CD4-positive, alpha-beta T cell (primary cell): ENCODE measurements at regions not wholly inside any gene's neighbourhood (a gene's known extent, or its start where the extent isn't known, plus 50 kb on each side); places are given as distances from the start of the nearest gene placed in this dataset.

ENCODE experiments used
- ATAC-seq: fragments of 200-7000 bp; cut with Tn5 transposase; one replicate; pipeline ENCODE4 v1.10.0; 2022; ENCODE audit warnings: mild to moderate bottlenecking; ENCODE audit not compliant: poor library complexity
- CTCF ChIA-PET: fragments of 350-600 bp; sonication (Branson Sonifier 250); formaldehyde crosslinking; loops from one replicate; lab custom pipeline; 2021; ENCODE audit warnings: antibody characterized with exemption, inconsistent platforms; lab: Charles Lee
- POLR2A ChIA-PET: fragments of 350-600 bp; sonication (Branson Sonifier 250); formaldehyde crosslinking; loops from one replicate; lab custom pipeline; 2021; ENCODE audit warnings: antibody characterized with exemption, inconsistent platforms; lab: Charles Lee
- DNase-seq, 14 experiments: peaks; one replicate each; pipeline ENCODE4 v3.0.0-alpha.2; 2013 to 2020; ENCODE audit warnings: mixed read lengths in 2 of 14
- H3K27ac ChIP-seq, 2 donors: one replicate each; pipeline versions ENCODE4 v1.5.1 to v1.7.0; 2013; ENCODE audit warnings: low read length in 2 of 2, low read depth in 1 of 2, mild to moderate bottlenecking in 1 of 2
- H3K27me3 ChIP-seq, 2 experiments: 1 replicate in 1 of 2; 2 replicates in 1 of 2; pipeline versions ENCODE4 v1.6.1 to v1.7.0; 2013; ENCODE audit warnings: low read length in 2 of 2, control low read depth in 1 of 2, mild to moderate bottlenecking in 1 of 2, moderate library complexity in 1 of 2; ENCODE audit not compliant: insufficient read depth in 2 of 2, control insufficient read depth in 1 of 2
- H3K36me3 ChIP-seq: one replicate; pipeline ENCODE4 v1.6.1; 2013; ENCODE audit warnings: low read length, control low read depth; ENCODE audit not compliant: insufficient read depth
- H3K4me1 ChIP-seq: one replicate; pipeline ENCODE4 v1.6.1; 2013; ENCODE audit warnings: low read length, control low read depth; ENCODE audit not compliant: insufficient read depth
- H3K4me3 ChIP-seq: one replicate; pipeline ENCODE4 v1.5.1; 2013; ENCODE audit warnings: mild to moderate bottlenecking, low read length, moderate library complexity
- H3K9me3 ChIP-seq, 2 experiments: 1 replicate in 1 of 2; 2 replicates in 1 of 2; pipeline versions ENCODE4 v1.6.1 to v1.7.0; 2013; ENCODE audit warnings: low read length in 2 of 2, mild to moderate bottlenecking in 2 of 2, control low read depth in 1 of 2, moderate library complexity in 1 of 2; ENCODE audit not compliant: control insufficient read depth in 1 of 2, insufficient read depth in 1 of 2
- H3K27ac Mint-ChIP-seq: one replicate; pipeline ENCODE4 v1.8.0; 2020; ENCODE audit warnings: mixed read lengths
- H3K27me3 Mint-ChIP-seq: one replicate; pipeline ENCODE4 v1.8.0; 2021; ENCODE audit warnings: mixed read lengths
- H3K36me3 Mint-ChIP-seq: one replicate; pipeline ENCODE4 v1.8.0; 2021; ENCODE audit warnings: low read depth, mixed read lengths
- H3K4me1 Mint-ChIP-seq: one replicate; pipeline ENCODE4 v1.8.0; 2021; ENCODE audit warnings: low read depth, mixed read lengths
- H3K4me3 Mint-ChIP-seq: one replicate; pipeline ENCODE4 v1.8.0; 2020; ENCODE audit warnings: mild to moderate bottlenecking, mixed read lengths
- H3K9me3 Mint-ChIP-seq: one replicate; pipeline ENCODE4 v1.8.0; 2020; ENCODE audit warnings: mixed read lengths
- CTCF ChIP-seq: fragments of 200-600 bp; IDR thresholded peaks from one replicate; pipeline ENCODE4 v1.8.0; 2022; ENCODE audit warnings: antibody characterized with exemption, mild to moderate bottlenecking
- intact Hi-C, 2 experiments: fragments of 100-400 bp; cut with DNase I in 1 of 2; cut with micrococcal nuclease in 1 of 2; formaldehyde crosslinking; loops; one replicate each; pipeline versions ENCODE4 v1.15.1 to v1.9.0; 2023 to 2025; cut with DNase I, micrococcal nuclease

GRCh38 chr1:101323535-101323934 lies 86.7 kb downstream of the S1PR1 start:
- DNase-seq = no peak
- TF ChIP-seq CTCF = no peak
- Histone ChIP-seq H3K27ac (no peak overlapping the region), H3K9me3 (no peaks in the 10 kb centered on the region), H3K4me3 (no peak overlapping the region), H3K27me3 (no peaks in the 10 kb centered on the region), H3K36me3 (no peaks in the 10 kb centered on the region), H3K4me1 (no peaks in the 10 kb centered on the region)
- Mint-ChIP-seq H3K27me3 (no peaks in the 10 kb centered on the region), H3K4me3 (no peak overlapping the region), H3K36me3 (no peaks in the 10 kb centered on the region), H3K4me1 (no peaks in the 10 kb centered on the region), H3K9me3 (no peaks in the 10 kb centered on the region), H3K27ac (no peak overlapping the region)
- intact Hi-C loops = no loop called here
- no peak for ATAC-seq
- POLR2A ChIA-PET = interaction anchor here (2.3 kb wide), 1 partner anchor 14 kb away, joined by 9 read pairs; no protein-coding TSS in a partner anchor
- CTCF ChIA-PET = interaction anchor here (0.6 to 2.0 kb wide), 2 partner anchors 11 to 14 kb away, joined by 3 to 5 read pairs; no protein-coding TSS in a partner anchor

GRCh38 chr1:101325144-101325543 lies 88.3 kb downstream of the S1PR1 start:
- Mint-ChIP-seq H3K36me3 (no peaks in the 10 kb centered on the region), H3K9me3 (no peaks in the 10 kb centered on the region), H3K4me1 (no peaks in the 10 kb centered on the region), H3K27me3 (no peaks in the 10 kb centered on the region), H3K27ac (no peak overlapping the region), H3K4me3 (no peak overlapping the region)
- Histone ChIP-seq H3K27me3 (no peaks in the 10 kb centered on the region), H3K4me3 (no peak overlapping the region), H3K4me1 (no peaks in the 10 kb centered on the region), H3K27ac (no peak overlapping the region), H3K36me3 (no peaks in the 10 kb centered on the region), H3K9me3 (no peaks in the 10 kb centered on the region)
- ATAC-seq = no peak
- DNase-seq = no peak
- intact Hi-C loops = no loop called here
- TF ChIP-seq CTCF = no peak
- CTCF ChIA-PET = interaction anchor here (0.8 kb wide), 1 partner anchor 37 kb away, joined by 3 read pairs; no protein-coding TSS in a partner anchor
- POLR2A ChIA-PET = no interaction called here

GRCh38 chr1:101330427-101331130 lies 93.8 kb downstream of the S1PR1 start:
- intact Hi-C loops = no loop called here
- H3K27me3 Mint-ChIP-seq = no peaks in the 10 kb centered on the region
- CTCF ChIA-PET = interaction anchor here (1.2 kb wide), 1 partner anchor 27 kb away, joined by 3 read pairs; no protein-coding TSS in a partner anchor

More at GRCh38 chr1:101330427-101331130, 93.8 kb downstream of the S1PR1 start:
- no peaks in the 10 kb centered on the region for H3K27me3 ChIP-seq
- no peak for TF ChIP-seq CTCF
- no peak for ATAC-seq
- no peak overlapping the region for H3K27ac ChIP-seq
- POLR2A ChIA-PET = no interaction called here
- no peaks in the 10 kb centered on the region for H3K9me3 ChIP-seq
- no peaks in the 10 kb centered on the region for H3K4me1 ChIP-seq
- Mint-ChIP-seq H3K4me1 (no peaks in the 10 kb centered on the region), H3K9me3 (peaks cover 3% of the 10 kb centered on the region), H3K4me3 (no peak overlapping the region), H3K36me3 (no peaks in the 10 kb centered on the region), H3K27ac (no peak overlapping the region)
- no peak overlapping the region for H3K4me3 ChIP-seq
- no peak for DNase-seq
- no peaks in the 10 kb centered on the region for H3K36me3 ChIP-seq
